DOHH2 (cell line): ENCODE measurements at regions not wholly inside any gene's neighbourhood (a gene's known extent, or its start where the extent isn't known, plus 50 kb on each side); places are given as distances from the start of the nearest gene placed in this dataset.

Source experiments
- CTCF ChIP-seq: fragments of 200-600 bp; sonication (generic); IDR thresholded peaks from one replicate; pipeline ENCODE4 v1.5.1; 2014; ENCODE audit warnings: antibody characterized with exemption, mild to moderate bottlenecking, low read depth, low read length; ENCODE audit not compliant: poor library complexity, severe bottlenecking
- EZH2phosphoT487 ChIP-seq: fragments of 200-600 bp; sonication (generic); IDR thresholded peaks from 2 replicates; pipeline ENCODE4 v1.6.1; 2017; ENCODE audit warnings: borderline replicate concordance, mild to moderate bottlenecking, antibody characterized with exemption, low read length, moderate library complexity, mixed read lengths

GRCh38 chr3:89025185-89025584, 82.2 kb upstream of the EPHA3 start:
- TF ChIP-seq CTCF (no peak), EZH2phosphoT487 (no peak)
